Duodenal mucosa (tissue), 2 donors: ENCODE measurements at regions not wholly inside any gene's neighbourhood (a gene's known extent, or its start where the extent isn't known, plus 50 kb on each side); places are given as distances from the start of the nearest gene placed in this dataset.
"Not testable (repeated sequence)": the region's sequence is repeated elsewhere in the genome, so short reads cannot be mapped to it uniquely, and the experiment has no call there.

Experiments used
- H3K27ac ChIP-seq: one replicate; pipeline ENCODE4 v1.7.0; 2013; ENCODE audit warnings: low read depth, low read length
- H3K27me3 ChIP-seq, 2 donors: one replicate each; pipeline ENCODE4 v1.7.0; 2013; ENCODE audit warnings: low read length in 2 of 2, control low read depth in 1 of 2; ENCODE audit not compliant: insufficient read depth in 2 of 2, control insufficient read depth in 1 of 2
- H3K36me3 ChIP-seq, 2 donors: one replicate each; pipeline ENCODE4 v1.7.0; 2013; ENCODE audit warnings: low read length in 2 of 2, control low read depth in 1 of 2; ENCODE audit not compliant: insufficient read depth in 2 of 2, control insufficient read depth in 1 of 2
- H3K4me1 ChIP-seq, 2 donors: one replicate each; pipeline ENCODE4 v1.7.0; 2013; ENCODE audit warnings: low read length in 2 of 2, control low read depth in 1 of 2; ENCODE audit not compliant: insufficient read depth in 2 of 2, control insufficient read depth in 1 of 2
- H3K4me3 ChIP-seq, 2 donors: one replicate each; pipeline ENCODE4 v1.7.0; 2013; ENCODE audit warnings: low read length in 2 of 2, low read depth in 1 of 2
- H3K9ac ChIP-seq, 2 donors: one replicate each; pipeline ENCODE4 v1.7.0; 2013; ENCODE audit warnings: low read length in 2 of 2, low read depth in 1 of 2
- H3K9me3 ChIP-seq, 2 donors: one replicate each; pipeline ENCODE4 v1.7.0; 2013; ENCODE audit warnings: low read length in 2 of 2, control low read depth in 1 of 2; ENCODE audit not compliant: control insufficient read depth in 1 of 2

GRCh38 chr20:52311209-52311794, 119.7 kb upstream of the ZFP64 start:
- Histone ChIP-seq H3K27ac (no peak overlapping the region), H3K36me3 (no peaks in the 10 kb centered on the region)

GRCh38 chr20:52309181-52309580, 117.6 kb upstream of the ZFP64 start:
- no peaks in the 10 kb centered on the region for H3K27me3 ChIP-seq
- no peak overlapping the region for H3K4me3 ChIP-seq
- H3K4me1 ChIP-seq, result no peaks in the 10 kb centered on the region
- H3K9me3 ChIP-seq, result no peaks in the 10 kb centered on the region
- no peaks in the 10 kb centered on the region for H3K36me3 ChIP-seq
- H3K27ac ChIP-seq, result no peak overlapping the region
- no peak overlapping the region for H3K9ac ChIP-seq

More at GRCh38 chr20:52311209-52311794, 119.7 kb upstream of the ZFP64 start:
- Histone ChIP-seq H3K4me1 (no peaks in the 10 kb centered on the region), H3K4me3 (no peak overlapping the region), H3K9me3 (no peaks in the 10 kb centered on the region), H3K9ac (no peak overlapping the region), H3K27me3 (no peaks in the 10 kb centered on the region)

- Histone ChIP-seq H3K27ac (no peak overlapping the region), H3K4me1 (no peaks in the 10 kb centered on the region), H3K27me3 (no peaks in the 10 kb centered on the region), H3K4me3 (no peak overlapping the region), H3K9ac (no peak overlapping the region), H3K9me3 (no peaks in the 10 kb centered on the region), H3K36me3 (no peaks in the 10 kb centered on the region)
Measured at GRCh38 chr20:52306477-52306876, 114.9 kb upstream of the ZFP64 start.

GRCh38 chr20:52305858-52306257, 114.3 kb upstream of the ZFP64 start:
- no peak overlapping the region for H3K27ac ChIP-seq
- H3K4me3 ChIP-seq, result no peak overlapping the region
- H3K27me3 ChIP-seq, result no peaks in the 10 kb centered on the region
- no peaks in the 10 kb centered on the region for H3K36me3 ChIP-seq
- no peak overlapping the region for H3K9ac ChIP-seq
- H3K9me3 ChIP-seq, result no peaks in the 10 kb centered on the region
- H3K4me1 ChIP-seq, result no peaks in the 10 kb centered on the region

- no peak overlapping the region for H3K27ac ChIP-seq
- no peaks in the 10 kb centered on the region for H3K27me3 ChIP-seq
- no peaks in the 10 kb centered on the region for H3K4me1 ChIP-seq
- H3K9ac ChIP-seq, result no peak overlapping the region
- H3K36me3 ChIP-seq, result no peaks in the 10 kb centered on the region
- H3K4me3 ChIP-seq, result no peak overlapping the region
- no peaks in the 10 kb centered on the region for H3K9me3 ChIP-seq
Measured at GRCh38 chr20:52305024-52305645, 113.6 kb upstream of the ZFP64 start.

GRCh38 chr20:52303281-52303950, 111.8 kb upstream of the ZFP64 start:
- Histone ChIP-seq H3K4me3 (no peak overlapping the region), H3K4me1 (no peaks in the 10 kb centered on the region), H3K36me3 (no peaks in the 10 kb centered on the region), H3K9ac (no peak overlapping the region), H3K27ac (no peak overlapping the region), H3K9me3 (no peaks in the 10 kb centered on the region), H3K27me3 (no peaks in the 10 kb centered on the region)

- Histone ChIP-seq H3K36me3 (no peaks in the 10 kb centered on the region), H3K27me3 (no peaks in the 10 kb centered on the region), H3K4me1 (no peaks in the 10 kb centered on the region), H3K9me3 (no peaks in the 10 kb centered on the region), H3K4me3 (no peak overlapping the region), H3K27ac (no peak overlapping the region), H3K9ac (no peak overlapping the region)
Measured at GRCh38 chr20:52302736-52303135, 111.2 kb upstream of the ZFP64 start.

- not testable (repeated sequence) for H3K4me1 ChIP-seq, H3K36me3 ChIP-seq, H3K9me3 ChIP-seq, H3K9ac ChIP-seq, H3K4me3 ChIP-seq, H3K27me3 ChIP-seq, H3K27ac ChIP-seq
Measured at GRCh38 chr20:52302051-52302450, 110.5 kb upstream of the ZFP64 start.

GRCh38 chr20:52295556-52295955, 104.0 kb upstream of the ZFP64 start:
- H3K4me1 ChIP-seq, result no peaks in the 10 kb centered on the region
- no peaks in the 10 kb centered on the region for H3K27me3 ChIP-seq
- H3K36me3 ChIP-seq, result no peaks in the 10 kb centered on the region
- no peaks in the 10 kb centered on the region for H3K9me3 ChIP-seq
- H3K4me3 ChIP-seq, result no peak overlapping the region
- no peak overlapping the region for H3K27ac ChIP-seq
- no peak overlapping the region for H3K9ac ChIP-seq

GRCh38 chr20:52294106-52294628, 102.6 kb upstream of the ZFP64 start:
- Histone ChIP-seq H3K36me3 (no peaks in the 10 kb centered on the region), H3K4me3 (no peak overlapping the region), H3K27me3 (no peaks in the 10 kb centered on the region), H3K9ac (no peak overlapping the region), H3K4me1 (no peaks in the 10 kb centered on the region), H3K9me3 (no peaks in the 10 kb centered on the region), H3K27ac (no peak overlapping the region)
